ENCODE measurements at regions not wholly inside any gene's neighbourhood (a gene's known extent, or its start where the extent isn't known, plus 50 kb on each side); places are given as distances from the start of the nearest gene placed in this dataset.
A peak's percentile ranks its signal among the peaks of the same experiment; 100 is the strongest.

GRCh38 chr7:67571026-67571545 lies 574.5 kb downstream of the TYW1 start:
- DNase-seq, result no peak

GRCh38 chr7:67573639-67574038 lies 577.0 kb downstream of the TYW1 start:
- DNase-seq, result no peak

GRCh38 chr7:67588631-67589030 lies 592.0 kb downstream of the TYW1 start:
- no peak for DNase-seq

GRCh38 chr7:67589183-67589582 lies 592.5 kb downstream of the TYW1 start:
- DNase-seq, result no peak

- no peak for DNase-seq
Observed at GRCh38 chr7:67590649-67591048, 594.0 kb downstream of the TYW1 start.

- DNase-seq, result peak; percentile 79
Observed at GRCh38 chr7:67593794-67594193, 597.2 kb downstream of the TYW1 start.

GRCh38 chr7:67595431-67596180 lies 599.0 kb downstream of the TYW1 start:
- no peak for DNase-seq

- DNase-seq, result no peak
Observed at GRCh38 chr7:67597161-67597560, 600.5 kb downstream of the TYW1 start.

GRCh38 chr7:67598469-67598868 lies 601.8 kb downstream of the TYW1 start:
- DNase-seq, result no peak

- no peak for DNase-seq
Observed at GRCh38 chr7:67599331-67600062, 602.9 kb downstream of the TYW1 start.

- DNase-seq, result no peak
Observed at GRCh38 chr7:67602246-67602887, 605.7 kb downstream of the TYW1 start.

GRCh38 chr7:67604461-67605386 lies 608.1 kb downstream of the TYW1 start:
- no peak for DNase-seq

- no peak for DNase-seq
Observed at GRCh38 chr7:67608806-67609205, 612.2 kb downstream of the TYW1 start.

- no peak for DNase-seq
Observed at GRCh38 chr7:67610897-67611296, 614.3 kb downstream of the TYW1 start.

GRCh38 chr7:67614843-67615242 lies 618.2 kb downstream of the TYW1 start:
- DNase-seq, result no peak

- no peak for DNase-seq
Observed at GRCh38 chr7:67616517-67616916, 619.9 kb downstream of the TYW1 start.

- peak; percentile 55 for DNase-seq
Observed at GRCh38 chr7:67618556-67619162, 622.0 kb downstream of the TYW1 start.

- peak; percentile 81 for DNase-seq
Observed at GRCh38 chr7:67619175-67619574, 622.5 kb downstream of the TYW1 start.

- DNase-seq, result no peak
Observed at GRCh38 chr7:67620216-67620933, 623.7 kb downstream of the TYW1 start.

GRCh38 chr7:67621704-67622103 lies 625.1 kb downstream of the TYW1 start:
- DNase-seq, result no peak

- peak; percentile 83 for DNase-seq
Observed at GRCh38 chr7:67625257-67625737, 628.7 kb downstream of the TYW1 start.

All from NCI-H345 (cell line).